ENCODE measurements at regions not wholly inside any gene's neighbourhood (a gene's known extent, or its start where the extent isn't known, plus 50 kb on each side); places are given as distances from the start of the nearest gene placed in this dataset.
A peak's percentile ranks its signal among the peaks of the same experiment; 100 is the strongest.

- H3K27me3 Mint-ChIP-seq (ENCODE audit: low read depth, poor library complexity), result peaks cover 5% of the 10 kb centered on the region
- no peak overlapping the region for H3K4me3 Mint-ChIP-seq
- H3K27ac Mint-ChIP-seq, result peak overlapping the region; percentile 10
- H3K4me1 Mint-ChIP-seq, result no peaks in the 10 kb centered on the region
- no peak for TF ChIP-seq CTCF (IDR thresholded peaks at IDR 0.05)
- no peak for DNase-seq
- no peaks in the 10 kb centered on the region for H3K9me3 Mint-ChIP-seq
- H3K36me3 Mint-ChIP-seq (ENCODE audit: low read depth), result peaks cover 45% of the 10 kb centered on the region
Measured at GRCh38 chr3:124663690-124664089, 66.6 kb upstream of the UMPS start.

GRCh38 chr3:124664804-124665203 is 65.4 kb upstream of the UMPS start:
- no peak for DNase-seq
- H3K36me3 Mint-ChIP-seq (ENCODE audit: low read depth), result peaks cover 45% of the 10 kb centered on the region
- H3K9me3 Mint-ChIP-seq, result no peaks in the 10 kb centered on the region
- peaks cover 5% of the 10 kb centered on the region for H3K27me3 Mint-ChIP-seq (ENCODE audit: low read depth, poor library complexity)
- no peak for TF ChIP-seq CTCF (IDR thresholded peaks at IDR 0.05)
- no peak overlapping the region for H3K27ac Mint-ChIP-seq
- H3K4me3 Mint-ChIP-seq, result no peak overlapping the region
- no peaks in the 10 kb centered on the region for H3K4me1 Mint-ChIP-seq

- TF ChIP-seq CTCF (IDR thresholded peaks at IDR 0.05), result no peak
- Mint-ChIP-seq H3K9me3 (no peaks in the 10 kb centered on the region), H3K4me1 (no peaks in the 10 kb centered on the region), H3K36me3 (ENCODE audit: low read depth) (peaks cover 40% of the 10 kb centered on the region), H3K27me3 (ENCODE audit: low read depth, poor library complexity) (peaks cover 7% of the 10 kb centered on the region), H3K4me3 (no peak overlapping the region), H3K27ac (peak overlapping the region; percentile 95)
- DNase-seq, result no peak
Measured at GRCh38 chr3:124666067-124666466, 64.2 kb upstream of the UMPS start.

- Mint-ChIP-seq H3K4me3 (no peak overlapping the region), H3K27ac (no peak overlapping the region), H3K27me3 (ENCODE audit: low read depth, poor library complexity) (peaks cover 7% of the 10 kb centered on the region), H3K4me1 (no peaks in the 10 kb centered on the region), H3K9me3 (no peaks in the 10 kb centered on the region), H3K36me3 (ENCODE audit: low read depth) (peaks cover 40% of the 10 kb centered on the region)
- DNase-seq, result no peak
- TF ChIP-seq CTCF (IDR thresholded peaks at IDR 0.05), result no peak
Measured at GRCh38 chr3:124669470-124669869, 60.8 kb upstream of the UMPS start.

- DNase-seq, result no peak
- Mint-ChIP-seq H3K4me1 (no peaks in the 10 kb centered on the region), H3K27ac (no peak overlapping the region), H3K36me3 (ENCODE audit: low read depth) (peaks cover 53% of the 10 kb centered on the region), H3K4me3 (no peak overlapping the region), H3K27me3 (ENCODE audit: low read depth, poor library complexity) (peaks cover 7% of the 10 kb centered on the region), H3K9me3 (no peaks in the 10 kb centered on the region)
- TF ChIP-seq CTCF (IDR thresholded peaks at IDR 0.05), result no peak
Measured at GRCh38 chr3:124671106-124671505, 59.1 kb upstream of the UMPS start.

GRCh38 chr3:124674336-124674735 is 55.9 kb upstream of the UMPS start:
- H3K27me3 Mint-ChIP-seq (ENCODE audit: low read depth, poor library complexity), result peaks cover 2% of the 10 kb centered on the region
- no peak overlapping the region for H3K4me3 Mint-ChIP-seq
- no peak overlapping the region for H3K27ac Mint-ChIP-seq
- DNase-seq, result no peak
- no peaks in the 10 kb centered on the region for H3K9me3 Mint-ChIP-seq
- peaks cover 58% of the 10 kb centered on the region for H3K36me3 Mint-ChIP-seq (ENCODE audit: low read depth)
- no peaks in the 10 kb centered on the region for H3K4me1 Mint-ChIP-seq
- TF ChIP-seq CTCF (IDR thresholded peaks at IDR 0.05), result no peak

Data from nephron progenitor cell (in vitro differentiated cells).